HG03565 (cell line): ENCODE measurements at regions not wholly inside any gene's neighbourhood (a gene's known extent, or its start where the extent isn't known, plus 50 kb on each side); places are given as distances from the start of the nearest gene placed in this dataset.

Source experiments
- ATAC-seq: cut with Tn5 transposase; IDR thresholded peaks from one replicate; pipeline ENCODE4 v1.9.1; 2021; ENCODE audit warnings: mild to moderate bottlenecking, moderate library complexity; ENCODE audit not compliant: unreplicated experiment

DNA sequence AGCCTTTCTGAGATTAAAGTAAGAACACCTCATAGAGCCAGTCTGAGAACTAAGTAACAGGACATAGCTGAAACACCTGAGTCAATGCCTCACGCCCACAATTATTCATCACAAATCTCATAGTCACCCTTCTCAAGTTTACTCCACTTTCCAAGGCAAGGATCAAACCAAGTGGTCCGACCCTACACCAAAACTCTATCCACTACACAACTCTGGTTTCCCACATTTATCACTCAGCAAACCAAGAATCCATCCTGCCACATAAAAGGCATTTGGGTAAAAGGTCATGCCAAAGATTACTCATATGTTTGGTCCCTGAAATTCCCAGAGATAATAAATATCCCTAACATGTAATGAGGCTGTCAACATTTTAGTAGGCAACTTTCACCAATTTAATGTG, 144.1 kb downstream of the RPAP3 start:
- ATAC-seq, result no peak

DNA sequence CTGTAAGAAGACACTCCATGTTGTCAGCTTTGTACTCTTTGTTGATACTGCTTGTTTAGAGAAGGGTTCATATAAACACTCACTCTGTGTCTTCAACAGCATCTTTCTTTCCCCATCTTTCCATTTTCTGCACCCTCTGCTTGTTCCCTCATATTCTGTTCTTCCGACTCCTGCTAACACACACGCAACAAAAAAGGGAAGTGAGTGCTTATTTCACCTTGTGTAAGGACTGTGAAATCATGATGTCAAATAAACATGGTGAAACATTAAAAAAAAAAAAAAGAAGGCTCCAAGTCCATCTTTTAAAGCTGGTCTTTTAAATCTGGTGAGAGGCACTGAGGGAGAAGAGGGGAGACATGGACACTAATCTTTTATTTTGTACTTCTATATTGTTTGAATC, 145.4 kb downstream of the RPAP3 start:
- ATAC-seq, result no peak

DNA sequence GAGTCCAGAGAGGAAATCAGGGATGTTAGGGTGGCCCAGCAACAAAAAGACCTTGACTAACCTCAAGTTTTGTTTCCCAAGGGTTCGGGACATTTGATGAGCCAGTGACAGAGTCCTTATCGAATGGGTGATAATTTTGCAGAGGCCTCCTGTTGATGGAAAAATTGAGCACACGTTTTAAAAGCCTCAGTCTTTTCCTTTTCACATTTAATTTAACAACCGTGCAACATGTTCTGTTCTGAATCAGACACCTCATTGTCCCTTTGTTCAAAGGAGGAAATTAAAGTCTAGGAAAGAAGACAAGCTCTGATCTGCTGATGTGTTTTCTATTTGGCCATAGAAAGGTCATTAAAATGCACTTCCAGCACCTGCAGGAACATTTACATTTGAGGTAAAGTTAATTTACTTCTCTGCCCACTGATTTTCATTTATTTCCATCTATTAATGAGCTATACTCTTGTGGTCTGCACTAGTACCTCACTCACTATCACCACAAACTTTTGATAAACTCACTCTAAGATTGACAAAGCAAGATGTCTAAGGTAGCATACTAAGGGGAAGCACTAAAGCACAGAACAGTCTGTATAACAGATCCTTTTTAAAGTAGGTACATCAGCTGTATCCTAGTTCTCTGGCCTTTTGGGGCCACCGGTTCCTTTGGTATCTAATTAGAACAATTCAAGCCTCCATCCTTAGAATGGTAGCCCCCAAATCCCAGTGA, 147.0 kb downstream of the RPAP3 start:
- no peak for ATAC-seq

DNA sequence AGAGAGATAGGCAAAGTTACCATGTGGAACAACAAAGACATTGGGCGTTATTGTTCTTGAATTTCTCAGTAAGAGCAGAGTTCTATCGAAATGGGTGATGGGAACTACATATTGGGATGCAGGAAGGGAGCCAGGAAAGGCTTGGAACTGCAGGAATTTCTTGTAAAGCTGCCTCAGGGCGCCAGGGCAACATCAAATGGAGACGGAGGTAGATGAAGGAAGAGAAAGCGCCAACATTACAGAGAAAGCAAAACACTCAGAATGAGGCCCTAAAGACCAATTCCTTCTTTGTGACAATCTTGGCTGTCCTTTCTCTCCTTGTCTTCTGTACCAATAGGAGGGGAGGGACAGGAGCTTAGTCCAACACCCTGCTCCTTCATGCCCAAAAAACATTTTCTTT, 148.4 kb downstream of the RPAP3 start:
- no peak for ATAC-seq

DNA sequence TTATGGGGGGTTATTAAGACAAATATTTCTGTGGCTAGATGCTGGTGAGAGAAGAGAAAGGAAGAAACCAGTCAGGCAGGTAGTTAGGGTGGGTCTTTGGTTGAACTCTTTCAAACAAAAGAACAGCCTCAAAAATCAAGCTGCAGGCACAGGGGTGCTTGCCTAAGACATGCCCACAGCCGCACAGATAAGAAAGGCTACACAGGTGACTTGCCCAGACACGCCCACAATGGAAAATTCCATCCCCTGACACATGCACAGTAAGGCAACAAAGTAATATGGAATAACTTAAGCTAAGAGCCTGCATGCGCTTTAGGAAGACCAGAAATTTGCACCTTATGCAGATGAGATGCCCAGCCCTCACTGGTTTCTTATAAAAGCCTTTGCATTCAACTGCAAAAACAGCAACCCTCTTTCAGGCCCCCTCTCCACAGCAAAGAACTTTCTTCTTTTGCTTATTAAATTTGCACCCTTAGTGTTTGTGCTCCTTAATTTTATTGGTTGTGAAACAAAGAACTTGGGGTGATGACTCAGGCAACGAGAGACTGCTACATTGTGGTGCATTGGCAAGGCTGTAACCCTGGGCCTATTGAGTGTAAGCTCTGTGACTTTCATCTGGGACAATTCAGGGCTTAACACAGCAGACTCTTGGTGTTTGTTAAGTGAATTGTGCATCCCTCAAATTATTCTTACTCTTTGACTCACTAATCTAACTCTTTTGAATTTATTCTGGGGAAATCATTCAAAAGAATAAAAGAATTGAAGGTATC, 149.4 kb downstream of the RPAP3 start:
- ATAC-seq, result no peak

- no peak for ATAC-seq
Measured at GRCh38 chr12:47554046-47554653, 151.7 kb downstream of the RPAP3 start.

- ATAC-seq, result no peak
Measured at GRCh38 chr12:47553266-47553665, 152.6 kb downstream of the RPAP3 start.

- ATAC-seq, result no peak
Measured at GRCh38 chr12:47551426-47551851, 154.4 kb downstream of the RPAP3 start.

DNA sequence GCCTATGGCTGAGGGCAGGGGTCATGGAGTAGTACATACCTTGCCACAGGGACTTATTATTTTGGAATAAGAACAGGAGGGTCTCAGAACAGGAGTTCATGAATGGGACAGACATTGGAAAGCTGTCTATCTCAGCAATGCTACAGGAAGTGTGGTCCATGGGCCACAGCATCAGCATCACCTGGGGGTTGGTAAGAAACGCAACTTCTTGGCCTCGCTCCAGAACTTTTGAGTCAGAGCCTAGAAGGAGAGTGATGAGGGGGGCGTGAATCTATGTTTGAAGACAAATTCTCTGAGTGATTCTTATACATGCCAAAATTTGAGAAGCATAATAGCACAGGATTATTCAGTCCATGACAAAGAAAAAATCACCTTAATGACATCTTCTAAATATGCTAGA, 156.6 kb downstream of the RPAP3 start:
- ATAC-seq, result no peak

DNA sequence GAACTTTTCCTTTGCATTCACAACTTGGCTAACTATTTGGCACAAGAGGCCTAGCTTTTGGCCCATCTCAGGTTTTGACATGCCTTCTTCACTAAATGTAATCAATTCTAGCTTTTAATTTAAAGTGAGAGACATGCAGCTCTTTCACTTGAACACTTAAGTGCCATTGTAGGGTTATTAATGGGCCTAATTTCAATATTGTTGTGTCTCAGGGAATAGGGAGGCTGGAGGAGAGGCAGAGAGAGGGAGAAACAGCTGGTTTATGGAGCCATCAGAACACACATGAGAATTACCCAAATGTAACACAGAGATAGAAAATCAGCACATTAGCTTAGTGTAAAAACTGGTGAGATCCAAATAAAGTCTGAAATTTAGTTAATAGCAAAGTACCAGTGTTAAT, 157.4 kb downstream of the RPAP3 start:
- no peak for ATAC-seq

DNA sequence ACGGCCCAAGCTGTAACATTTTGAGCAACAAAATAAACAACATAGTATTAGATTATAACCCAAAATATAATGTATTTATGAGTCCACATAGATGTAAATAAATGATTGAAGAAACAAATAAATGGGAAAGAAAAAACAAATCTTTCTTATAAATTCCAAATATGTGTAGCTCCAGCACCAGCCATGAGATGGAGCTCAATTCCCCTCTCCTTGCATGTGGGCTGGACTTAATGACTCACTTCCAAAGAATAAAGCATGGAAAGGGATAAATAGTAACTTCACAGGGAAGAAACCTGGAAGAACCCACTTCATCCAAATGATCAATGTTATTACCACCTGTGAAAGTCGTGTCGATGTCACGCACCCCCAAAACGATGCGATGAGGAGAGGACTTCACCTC, 158.8 kb downstream of the RPAP3 start:
- no peak for ATAC-seq

DNA sequence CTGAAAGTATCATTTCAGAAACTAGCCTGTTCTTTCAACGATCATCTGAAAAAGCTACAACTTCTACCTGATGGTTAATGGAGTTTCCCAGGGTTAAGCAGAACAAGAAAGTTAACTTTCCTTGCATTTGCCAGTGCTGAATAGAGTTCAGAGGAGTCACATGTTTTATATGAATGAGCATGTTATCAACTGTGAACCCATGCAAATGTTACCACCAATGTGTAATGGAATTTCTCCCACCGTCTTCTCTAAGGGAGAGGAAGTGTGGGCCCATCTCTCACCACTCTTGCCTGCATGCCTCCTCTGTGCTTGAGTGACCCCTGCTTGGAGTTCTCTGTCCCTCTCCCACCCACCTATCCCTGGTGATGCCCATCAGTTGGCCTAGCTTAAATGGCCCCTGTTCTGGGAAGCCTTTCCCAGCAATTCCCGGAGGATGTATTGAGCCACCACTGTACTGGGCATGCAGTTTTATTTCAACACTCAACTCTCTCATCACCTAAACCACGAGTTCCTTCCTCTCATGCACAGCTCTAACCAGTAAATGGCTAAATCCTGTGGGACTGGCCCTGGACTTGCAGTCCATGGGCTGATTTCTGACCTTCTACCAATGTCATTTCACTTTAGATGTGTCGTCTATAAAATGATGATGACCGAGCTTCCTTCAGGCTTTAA, 159.8 kb downstream of the RPAP3 start:
- ATAC-seq, result no peak

DNA sequence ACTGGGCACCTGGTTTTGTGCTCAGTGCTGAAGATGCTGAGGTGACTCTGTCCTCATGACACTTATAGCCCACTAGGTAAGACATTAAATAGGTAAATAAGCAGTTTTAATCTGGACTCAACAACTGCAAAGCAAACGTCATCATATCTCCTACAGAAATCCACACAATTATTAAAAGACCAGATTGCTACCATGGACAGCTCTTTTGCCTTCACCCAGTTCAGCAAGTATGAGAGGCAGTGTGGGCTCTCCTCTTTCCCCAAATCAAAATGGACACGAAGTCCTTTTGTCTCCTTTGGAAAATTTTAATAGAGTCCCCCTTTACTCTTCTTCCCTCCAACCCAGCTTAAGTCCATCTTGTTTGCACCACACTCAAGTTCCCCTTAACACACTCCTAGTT, 171.1 kb downstream of the RPAP3 start:
- ATAC-seq, result no peak

DNA sequence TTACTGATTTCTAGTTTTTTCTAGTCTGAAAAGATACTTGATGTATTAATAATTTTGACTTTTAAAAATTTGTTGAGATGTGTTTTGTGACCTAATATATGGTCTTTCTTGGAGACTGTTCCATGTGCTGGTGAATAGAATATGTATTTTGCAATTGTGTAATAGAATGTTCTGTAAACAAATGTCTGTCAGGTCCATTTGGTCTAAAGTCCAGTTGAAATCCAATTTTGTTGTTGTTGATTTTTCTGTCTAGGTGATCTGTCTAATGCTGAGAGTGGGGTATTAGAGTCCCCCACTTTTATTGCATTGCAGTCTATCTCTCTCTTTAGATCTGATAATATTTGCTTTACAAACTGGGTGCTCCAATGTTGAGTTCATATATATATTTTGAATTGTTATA, 175.8 kb downstream of the RPAP3 start:
- no peak for ATAC-seq

DNA sequence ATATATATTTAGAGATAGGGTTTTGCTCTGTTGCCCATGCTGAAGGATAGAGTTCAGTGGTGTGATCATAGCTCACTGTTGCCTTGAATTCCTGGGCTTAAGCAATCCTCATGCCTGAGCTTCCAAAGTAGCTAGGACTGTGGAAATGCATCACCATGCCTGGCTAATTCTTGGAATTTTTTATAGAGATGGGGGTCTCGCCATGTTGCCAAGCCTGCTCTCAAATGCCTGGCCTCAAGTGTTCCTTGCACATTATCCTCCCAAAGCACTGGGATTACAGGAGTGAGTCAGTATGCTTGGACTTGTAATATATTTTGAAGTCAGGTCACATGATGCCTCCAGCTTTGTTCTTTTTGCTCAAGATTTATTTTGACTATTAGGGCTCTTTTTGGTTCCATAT, 178.0 kb downstream of the RPAP3 start:
- ATAC-seq, result no peak

DNA sequence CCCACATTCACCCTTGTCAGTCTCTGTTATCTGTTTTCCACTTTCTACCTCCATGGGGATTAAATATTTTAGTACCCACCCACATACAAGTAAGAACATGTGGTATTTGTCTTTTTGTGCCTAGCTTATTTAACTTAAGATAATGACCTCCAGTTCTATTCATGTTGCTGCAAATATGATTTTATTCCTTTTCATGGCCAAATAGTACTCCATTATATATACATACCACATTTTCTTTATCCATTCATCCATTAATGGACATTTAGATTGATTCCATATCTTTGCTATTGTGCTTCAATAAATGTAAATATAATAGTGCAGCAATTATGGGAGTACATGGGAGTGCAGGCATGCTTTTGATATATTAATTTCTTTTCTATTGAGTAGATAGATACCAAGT, 185.8 kb downstream of the RPAP3 start:
- no peak for ATAC-seq

- ATAC-seq, result no peak
Measured at GRCh38 chr12:47517122-47517521, 188.7 kb downstream of the RPAP3 start.

GRCh38 chr12:47509398-47509851, 196.4 kb downstream of the RPAP3 start:
- ATAC-seq, result no peak

DNA sequence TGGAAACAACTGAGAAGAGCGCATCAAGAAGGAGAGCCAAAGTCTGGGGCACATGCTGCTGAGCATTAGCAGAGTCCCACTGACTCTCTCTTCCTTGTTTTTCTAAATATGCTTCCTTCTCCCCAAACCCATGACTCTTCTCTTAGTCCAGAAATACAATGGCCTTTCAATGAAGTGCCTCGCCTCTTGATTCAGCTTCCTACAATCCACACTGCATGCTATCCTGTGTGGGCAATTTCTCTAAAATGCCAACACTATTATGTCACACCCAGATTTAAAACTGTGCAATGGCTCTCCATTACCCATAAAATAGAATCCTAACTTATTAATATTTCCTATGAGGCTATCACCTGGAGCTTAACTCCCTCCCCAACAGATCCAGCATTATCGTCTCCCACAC, 198.6 kb downstream of the RPAP3 start:
- no peak for ATAC-seq

DNA sequence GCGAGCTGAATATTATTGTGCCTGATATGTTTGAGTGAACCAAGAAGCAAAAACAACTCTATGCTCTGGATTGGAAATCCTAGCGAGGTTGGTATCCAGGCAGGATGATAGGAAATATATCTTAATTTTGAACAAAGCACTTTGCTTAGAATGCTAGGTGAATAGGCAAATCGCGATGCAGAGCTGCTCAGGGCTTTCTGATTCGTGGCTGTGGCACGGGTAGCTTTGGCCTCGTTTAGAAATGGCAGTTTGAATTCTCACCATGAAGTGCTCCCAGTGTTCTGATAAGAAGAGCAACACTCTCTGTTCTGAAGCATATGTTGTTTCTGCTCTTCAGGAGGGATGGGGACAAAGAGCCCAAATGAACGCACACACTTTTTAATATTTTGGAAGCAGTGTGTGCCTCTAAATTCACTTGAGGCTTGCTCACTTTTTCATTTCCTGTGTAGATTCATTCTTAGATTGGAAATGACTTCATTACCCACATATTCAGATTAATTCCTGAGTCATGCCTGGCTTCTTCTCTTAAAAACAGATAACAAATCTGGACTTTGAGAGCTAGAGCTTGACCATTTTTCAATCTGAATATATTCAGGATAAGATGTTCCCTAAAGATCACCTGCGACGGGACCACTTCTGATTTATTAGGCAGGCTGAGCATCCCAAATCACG, 200.9 kb downstream of the RPAP3 start:
- ATAC-seq, result no peak

DNA sequence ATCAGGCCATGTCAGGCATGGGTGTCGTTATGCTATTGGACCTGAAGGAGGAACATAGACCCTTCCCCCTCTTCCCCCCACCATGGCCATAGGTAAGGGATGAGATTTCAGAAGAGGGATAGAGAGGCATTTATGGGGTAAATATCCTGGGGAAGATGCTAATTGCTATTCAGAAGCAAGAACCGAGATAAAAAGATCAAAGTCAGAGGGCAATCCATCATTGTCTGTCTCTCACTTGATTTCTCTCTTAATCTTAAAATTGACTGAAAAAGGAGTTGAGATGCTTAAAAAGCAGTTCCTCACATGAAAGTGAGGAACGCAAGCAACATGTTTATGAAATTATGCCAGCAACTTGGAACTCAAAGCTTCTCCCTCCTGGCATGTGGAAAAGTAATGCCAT, 212.0 kb downstream of the RPAP3 start:
- ATAC-seq, result no peak
